ENCODE measurements at regions not wholly inside any gene's neighbourhood (a gene's known extent, or its start where the extent isn't known, plus 50 kb on each side); places are given as distances from the start of the nearest gene placed in this dataset.

- H3K9me3 ChIP-seq (ENCODE audit: severe bottlenecking) = no peaks in the 10 kb centered on the region
Observed at GRCh38 chr6:19660123-19660910, 176.9 kb upstream of the ID4 start.

GRCh38 chr6:19662911-19663310, 174.3 kb upstream of the ID4 start:
- TF ChIP-seq CTCF (IDR thresholded peaks at IDR 0.05; ENCODE audit: poor library complexity, severe bottlenecking) = no peak
- Histone ChIP-seq H3K27ac (ENCODE audit: poor library complexity, severe bottlenecking) (no peak overlapping the region), H3K9me3 (ENCODE audit: severe bottlenecking) (no peaks in the 10 kb centered on the region), H3K4me3 (ENCODE audit: severe bottlenecking) (no peak overlapping the region), H3K36me3 (ENCODE audit: low read depth) (no peaks in the 10 kb centered on the region), H3K4me1 (ENCODE audit: insufficient read depth, poor library complexity, severe bottlenecking) (no peaks in the 10 kb centered on the region), H3K27me3 (ENCODE audit: insufficient read depth, poor library complexity, severe bottlenecking) (no peaks in the 10 kb centered on the region)
- no peak for ATAC-seq (ENCODE audit: low read depth)
- no peak for DNase-seq (ENCODE audit: low spot score)

More at GRCh38 chr6:19660123-19660910, 176.9 kb upstream of the ID4 start:
- H3K4me3 ChIP-seq (ENCODE audit: severe bottlenecking) = no peak overlapping the region
- H3K36me3 ChIP-seq (ENCODE audit: low read depth) = no peaks in the 10 kb centered on the region
- no peak overlapping the region for H3K27ac ChIP-seq (ENCODE audit: poor library complexity, severe bottlenecking)
- no peaks in the 10 kb centered on the region for H3K4me1 ChIP-seq (ENCODE audit: insufficient read depth, poor library complexity, severe bottlenecking)
- no peak for DNase-seq (ENCODE audit: low spot score)
- TF ChIP-seq CTCF (IDR thresholded peaks at IDR 0.05; ENCODE audit: poor library complexity, severe bottlenecking) = no peak
- H3K27me3 ChIP-seq (ENCODE audit: insufficient read depth, poor library complexity, severe bottlenecking) = no peaks in the 10 kb centered on the region
- ATAC-seq (ENCODE audit: low read depth) = no peak

GRCh38 chr6:19663479-19663878, 173.7 kb upstream of the ID4 start:
- ATAC-seq (ENCODE audit: low read depth) (no peak), DNase-seq (ENCODE audit: low spot score) (no peak)
- Histone ChIP-seq H3K4me3 (ENCODE audit: severe bottlenecking) (no peak overlapping the region), H3K4me1 (ENCODE audit: insufficient read depth, poor library complexity, severe bottlenecking) (no peaks in the 10 kb centered on the region), H3K27me3 (ENCODE audit: insufficient read depth, poor library complexity, severe bottlenecking) (no peaks in the 10 kb centered on the region), H3K9me3 (ENCODE audit: severe bottlenecking) (no peaks in the 10 kb centered on the region), H3K27ac (ENCODE audit: poor library complexity, severe bottlenecking) (no peak overlapping the region), H3K36me3 (ENCODE audit: low read depth) (no peaks in the 10 kb centered on the region)
- no peak for TF ChIP-seq CTCF (IDR thresholded peaks at IDR 0.05; ENCODE audit: poor library complexity, severe bottlenecking)

GRCh38 chr6:19664050-19664449, 173.1 kb upstream of the ID4 start:
- Histone ChIP-seq H3K4me1 (ENCODE audit: insufficient read depth, poor library complexity, severe bottlenecking) (no peaks in the 10 kb centered on the region), H3K27me3 (ENCODE audit: insufficient read depth, poor library complexity, severe bottlenecking) (no peaks in the 10 kb centered on the region), H3K4me3 (ENCODE audit: severe bottlenecking) (no peak overlapping the region), H3K36me3 (ENCODE audit: low read depth) (no peaks in the 10 kb centered on the region), H3K9me3 (ENCODE audit: severe bottlenecking) (no peaks in the 10 kb centered on the region), H3K27ac (ENCODE audit: poor library complexity, severe bottlenecking) (no peak overlapping the region)
- ATAC-seq (ENCODE audit: low read depth) = no peak
- no peak for TF ChIP-seq CTCF (IDR thresholded peaks at IDR 0.05; ENCODE audit: poor library complexity, severe bottlenecking)
- no peak for DNase-seq (ENCODE audit: low spot score)

All from RWPE2 (cell line).